HT-29 (cell line): ENCODE measurements at regions not wholly inside any gene's neighbourhood (a gene's known extent, or its start where the extent isn't known, plus 50 kb on each side); places are given as distances from the start of the nearest gene placed in this dataset.

Experiments used
- DNase-seq: peaks from one replicate; pipeline ENCODE4 v3.0.0-alpha.2; 2015; ENCODE audit warnings: low spot score

DNA sequence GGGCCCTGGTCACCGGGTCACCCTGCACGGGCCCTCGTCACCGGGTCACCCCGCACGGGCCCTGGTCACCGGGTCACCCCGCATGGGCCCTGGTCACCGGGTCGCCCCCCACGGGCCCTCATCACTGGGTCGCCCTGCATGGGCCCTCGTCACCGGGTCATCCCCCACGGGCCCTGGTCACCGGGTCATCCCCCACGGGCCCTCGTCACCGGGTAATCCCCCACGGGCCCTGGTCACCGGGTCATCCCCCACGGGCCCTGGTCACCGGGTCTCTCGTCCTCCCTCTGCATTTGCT, 77.6 kb downstream of the RIPK4 start:
- DNase-seq: no peak

DNA sequence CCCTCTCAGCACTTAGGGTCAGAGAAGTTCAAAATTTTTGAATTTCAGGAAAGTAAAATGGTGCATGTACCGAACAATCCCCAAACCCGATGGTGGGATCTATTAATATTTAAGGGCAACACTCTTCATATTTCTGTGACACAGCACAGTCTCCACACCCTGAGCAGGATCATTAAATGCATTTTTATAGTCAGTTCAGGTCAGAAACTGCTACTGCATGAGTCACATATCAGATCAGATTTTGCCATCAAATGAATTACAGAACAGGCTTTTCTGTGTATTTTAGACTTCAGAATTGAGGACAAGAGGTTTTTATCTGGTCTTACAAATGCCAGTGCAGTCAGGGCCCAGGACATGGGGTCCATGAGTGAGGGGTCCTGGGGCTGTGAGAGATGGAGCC, 79.2 kb downstream of the RIPK4 start:
- DNase-seq: no peak

DNA sequence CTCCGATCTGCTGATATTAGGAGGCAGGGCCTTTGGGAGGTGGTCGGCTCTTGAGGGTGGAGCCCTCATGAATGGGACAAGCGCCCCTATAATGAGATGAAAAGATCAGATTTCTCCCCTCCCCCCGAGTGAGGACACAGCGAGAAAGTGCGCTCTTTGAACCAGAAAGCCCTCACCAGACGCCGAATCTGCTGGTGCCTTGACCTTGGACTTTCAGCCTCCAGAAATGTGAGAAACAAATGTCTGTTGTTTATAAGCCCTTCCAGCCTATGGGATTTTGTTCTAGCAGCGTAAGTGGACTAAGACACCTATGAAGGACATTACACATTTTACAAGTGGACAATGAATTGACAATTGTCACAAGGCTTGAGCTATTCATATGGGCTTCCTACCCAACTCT, 80.2 kb downstream of the RIPK4 start:
- no peak for DNase-seq

DNA sequence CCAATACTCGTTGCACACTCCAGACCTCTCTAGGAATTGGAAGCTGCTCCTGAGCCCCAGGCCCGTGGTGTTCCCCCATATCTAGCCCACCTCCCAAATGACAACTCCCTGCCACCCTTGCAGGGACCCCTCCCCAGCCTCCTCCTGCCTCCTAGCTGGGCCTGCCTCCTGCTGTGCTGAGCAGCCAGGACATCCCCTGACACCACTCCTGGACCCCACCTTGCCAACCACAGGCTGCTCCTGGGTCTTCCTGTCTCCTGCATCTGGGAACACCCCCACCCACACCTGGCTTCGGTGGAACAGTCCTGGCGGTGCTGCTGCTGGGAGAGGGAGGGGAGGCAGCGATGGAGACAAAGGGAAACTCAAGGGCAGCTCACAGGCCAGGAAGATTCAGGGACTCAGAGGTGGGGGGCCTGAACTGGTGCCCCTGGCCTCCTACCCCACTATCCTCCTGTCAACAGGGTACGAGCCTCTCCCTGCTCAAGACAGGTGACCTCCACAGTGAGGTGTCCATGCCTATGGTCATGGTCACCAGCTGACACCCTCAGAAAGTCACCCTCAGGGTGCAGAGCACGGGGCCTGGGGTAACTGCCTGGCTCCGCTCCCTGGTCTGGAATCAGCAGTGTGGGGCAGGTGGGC, 81.2 kb downstream of the RIPK4 start:
- DNase-seq: no peak

DNA sequence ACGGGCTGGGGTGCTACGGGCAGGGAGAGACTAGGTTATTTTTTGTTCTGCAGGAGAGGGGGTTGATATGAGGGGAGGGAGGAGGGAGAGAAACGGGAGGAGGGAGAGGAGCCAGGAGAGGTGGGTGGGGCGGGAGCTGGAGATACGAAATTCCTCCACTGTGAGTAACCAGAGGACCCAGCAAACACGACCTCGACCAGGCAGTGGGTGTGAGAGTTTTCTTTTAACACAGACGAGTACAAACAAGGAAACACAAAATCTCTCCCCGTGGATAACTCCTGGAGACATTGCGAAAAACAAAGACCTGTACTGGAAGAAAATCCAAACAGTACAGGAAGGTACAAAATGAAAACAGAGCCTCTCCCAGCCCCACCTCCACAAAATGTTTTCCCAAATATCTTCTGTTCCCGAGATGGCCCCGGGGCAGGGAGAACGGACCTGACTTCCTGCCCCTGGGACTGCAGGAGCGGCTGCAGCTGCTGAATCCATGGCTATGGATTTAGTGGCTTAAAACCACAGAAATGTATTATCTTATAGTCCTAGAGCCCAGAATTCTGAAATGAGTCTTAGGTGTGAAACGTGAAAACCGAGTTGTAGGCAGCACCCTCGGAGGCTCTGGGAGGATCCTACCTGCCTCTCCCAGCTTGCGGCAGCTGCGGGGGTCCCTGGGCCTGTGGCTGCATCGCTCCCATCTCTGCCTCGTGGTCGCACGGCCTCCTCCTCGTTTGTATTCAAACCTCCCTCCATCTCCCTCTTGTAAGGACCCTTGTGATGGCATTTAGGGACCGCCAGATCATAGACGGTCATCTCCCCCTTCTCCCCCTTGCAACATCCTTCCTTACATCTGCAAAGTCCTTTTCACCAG, 82.2 kb downstream of the RIPK4 start:
- peak; percentile 52 for DNase-seq

DNA sequence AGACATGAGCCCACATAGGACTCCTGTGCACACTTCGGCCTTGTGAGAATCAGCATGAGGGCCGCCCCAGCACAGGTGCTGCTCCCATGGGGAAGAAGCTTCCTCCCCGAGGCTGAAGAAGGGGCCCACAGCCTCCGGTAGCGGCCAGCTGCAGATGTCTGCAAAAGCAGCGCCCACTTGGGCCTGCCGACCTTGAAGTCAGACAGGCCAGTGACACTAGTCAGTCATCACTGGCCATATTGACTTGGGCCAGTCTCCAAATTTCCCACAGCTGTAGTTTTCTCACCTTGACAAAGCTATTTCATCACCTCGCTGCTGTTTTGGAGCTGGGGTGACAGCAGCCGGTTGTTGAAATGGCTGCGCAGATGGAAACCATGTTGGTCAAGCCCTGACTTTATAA, 83.0 kb downstream of the RIPK4 start:
- no peak for DNase-seq

DNA sequence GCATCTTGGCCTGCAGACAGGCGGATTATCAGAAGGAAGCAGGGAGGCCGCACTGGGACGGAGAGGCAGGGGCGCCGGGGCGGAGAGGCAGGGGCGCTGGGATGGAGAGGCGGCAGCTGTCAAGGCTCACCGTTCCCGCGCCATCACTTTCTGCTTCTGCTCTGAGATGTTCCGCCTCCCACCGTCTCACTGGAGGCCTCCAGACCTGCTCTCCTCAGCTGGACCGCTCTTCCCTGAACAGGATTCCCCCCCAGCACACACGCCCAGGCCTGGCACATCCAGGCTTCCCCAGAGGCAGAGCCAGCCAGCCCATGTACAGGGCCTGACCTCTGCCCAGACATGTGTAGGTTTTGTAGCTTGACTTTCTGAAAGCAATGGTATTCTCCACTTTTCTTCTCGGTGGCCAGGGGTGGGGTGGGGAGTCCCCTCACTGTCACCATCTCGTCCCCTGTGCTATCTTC, 84.1 kb downstream of the RIPK4 start:
- DNase-seq: peak; percentile 2

DNA sequence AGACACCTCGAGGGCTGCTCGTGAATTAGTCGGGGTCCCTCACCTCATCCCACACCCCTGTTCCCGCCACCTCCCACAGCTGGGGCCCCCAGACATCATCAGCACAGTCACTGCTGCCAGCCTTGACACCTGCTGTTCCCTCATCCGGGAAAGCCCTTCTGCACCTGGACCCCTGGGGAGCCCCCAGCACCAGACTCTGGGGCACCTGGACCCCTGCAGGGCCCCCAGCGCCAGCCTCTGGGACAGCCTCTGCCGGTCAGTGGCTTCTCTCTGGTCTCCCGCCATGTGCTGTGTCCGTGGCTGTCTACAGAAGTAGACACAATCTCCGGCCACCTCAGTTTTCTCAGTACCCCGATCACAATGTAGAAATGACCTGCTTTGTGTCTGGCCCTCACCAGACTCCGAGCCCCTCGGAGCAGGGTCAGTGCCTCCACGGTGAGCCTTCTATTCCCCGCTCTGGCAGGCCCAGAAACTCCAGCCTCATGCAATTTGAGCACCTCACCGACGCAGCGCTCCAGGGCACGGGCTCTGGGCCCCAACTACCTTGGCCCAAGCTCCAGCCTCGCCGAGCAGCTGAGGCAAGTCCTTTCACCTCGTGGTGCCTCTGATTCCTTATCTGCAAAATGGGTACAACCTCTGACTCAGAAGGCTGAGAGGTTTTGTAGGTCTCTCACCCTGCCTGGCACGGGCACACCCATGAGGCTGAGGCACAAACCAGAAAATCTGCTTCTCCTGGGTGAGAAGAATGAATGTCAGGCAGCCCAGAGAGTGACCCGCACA, 84.7 kb downstream of the RIPK4 start:
- peak; percentile 1 for DNase-seq

DNA sequence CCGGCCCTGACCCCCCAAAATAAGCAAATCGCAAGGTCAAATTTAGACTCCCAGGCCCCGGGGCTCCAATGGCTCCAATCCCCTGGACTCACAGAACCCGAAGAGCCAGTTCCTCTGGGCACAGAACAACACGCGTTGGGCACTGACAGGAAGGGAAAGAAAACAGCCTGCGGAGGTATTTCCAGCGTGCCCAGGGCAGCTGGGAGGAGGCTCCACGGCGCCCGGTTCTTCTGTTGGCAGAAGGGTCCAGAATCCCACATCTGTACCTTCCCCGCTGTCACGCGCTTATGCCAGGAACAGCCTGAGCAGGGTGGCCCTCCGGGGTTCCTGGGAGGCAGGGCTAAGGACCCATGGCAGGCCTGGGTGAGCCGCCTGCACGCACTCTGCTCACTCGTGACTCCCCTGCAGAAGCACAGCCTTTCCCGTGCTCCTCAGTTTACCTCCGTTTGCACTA, 85.5 kb downstream of the RIPK4 start:
- DNase-seq: peak; percentile 58

DNA sequence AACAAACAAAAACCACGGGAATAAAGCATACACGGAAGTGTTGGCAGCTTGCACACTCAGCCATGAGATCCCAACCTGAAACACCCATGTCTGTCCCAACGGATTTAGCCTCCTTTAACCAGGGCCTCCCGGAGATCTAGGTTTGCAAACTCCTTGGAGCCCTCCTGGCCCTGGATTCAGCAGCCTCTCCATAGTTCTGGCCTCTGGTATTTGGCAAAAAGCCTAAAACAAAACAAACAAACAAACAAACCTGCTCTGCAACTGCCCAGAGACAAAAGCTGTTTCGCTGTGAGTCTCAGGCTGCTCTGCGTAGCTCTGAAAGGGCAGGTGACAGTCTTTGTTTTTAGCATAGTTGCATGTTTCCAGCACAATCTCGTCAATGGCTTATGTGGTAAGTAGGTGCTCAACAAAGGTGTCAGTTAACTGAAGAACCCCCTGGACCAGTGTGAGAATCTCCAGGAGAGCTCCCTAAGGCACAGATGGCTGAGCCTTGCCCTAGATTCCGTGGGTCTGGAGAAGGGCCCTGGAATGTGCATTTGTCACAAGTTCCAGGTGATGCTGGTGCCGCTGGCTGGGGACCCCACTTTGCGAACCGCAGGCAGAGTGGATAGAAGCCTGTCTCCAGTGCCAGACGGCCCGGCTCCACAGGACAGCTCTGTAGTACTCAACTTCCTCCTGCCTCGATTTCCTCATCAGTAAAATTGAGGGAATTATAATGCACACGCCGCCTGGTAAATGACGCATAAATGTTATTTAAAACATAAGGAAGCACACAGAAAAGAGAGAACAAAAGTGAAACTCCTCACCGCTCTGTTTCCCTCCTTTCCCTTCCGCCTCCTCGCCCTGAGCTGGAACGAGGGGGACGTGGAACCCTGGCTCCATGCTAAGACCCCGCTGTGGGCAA, 86.2 kb downstream of the RIPK4 start:
- DNase-seq: peak; percentile 68

DNA sequence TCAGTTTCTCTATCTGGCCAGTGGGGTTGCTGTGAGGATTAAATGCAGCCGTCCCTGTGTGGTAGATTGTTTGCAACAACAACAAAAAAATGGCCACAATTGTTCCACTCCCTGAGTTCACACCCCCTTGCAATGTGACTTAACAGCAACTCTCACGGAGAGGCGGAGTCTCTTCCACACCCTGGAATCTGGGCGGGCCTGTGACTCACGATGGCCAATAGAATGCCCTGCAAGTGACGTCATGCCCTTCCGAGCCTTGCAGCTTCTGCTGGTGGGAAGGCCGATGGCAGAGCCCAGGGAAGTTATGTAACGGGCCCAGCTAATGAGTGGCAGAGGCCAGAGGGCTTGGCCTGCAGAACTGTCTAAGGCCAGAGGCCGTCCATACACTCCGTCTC, 87.9 kb downstream of the RIPK4 start:
- peak; percentile 97 for DNase-seq

DNA sequence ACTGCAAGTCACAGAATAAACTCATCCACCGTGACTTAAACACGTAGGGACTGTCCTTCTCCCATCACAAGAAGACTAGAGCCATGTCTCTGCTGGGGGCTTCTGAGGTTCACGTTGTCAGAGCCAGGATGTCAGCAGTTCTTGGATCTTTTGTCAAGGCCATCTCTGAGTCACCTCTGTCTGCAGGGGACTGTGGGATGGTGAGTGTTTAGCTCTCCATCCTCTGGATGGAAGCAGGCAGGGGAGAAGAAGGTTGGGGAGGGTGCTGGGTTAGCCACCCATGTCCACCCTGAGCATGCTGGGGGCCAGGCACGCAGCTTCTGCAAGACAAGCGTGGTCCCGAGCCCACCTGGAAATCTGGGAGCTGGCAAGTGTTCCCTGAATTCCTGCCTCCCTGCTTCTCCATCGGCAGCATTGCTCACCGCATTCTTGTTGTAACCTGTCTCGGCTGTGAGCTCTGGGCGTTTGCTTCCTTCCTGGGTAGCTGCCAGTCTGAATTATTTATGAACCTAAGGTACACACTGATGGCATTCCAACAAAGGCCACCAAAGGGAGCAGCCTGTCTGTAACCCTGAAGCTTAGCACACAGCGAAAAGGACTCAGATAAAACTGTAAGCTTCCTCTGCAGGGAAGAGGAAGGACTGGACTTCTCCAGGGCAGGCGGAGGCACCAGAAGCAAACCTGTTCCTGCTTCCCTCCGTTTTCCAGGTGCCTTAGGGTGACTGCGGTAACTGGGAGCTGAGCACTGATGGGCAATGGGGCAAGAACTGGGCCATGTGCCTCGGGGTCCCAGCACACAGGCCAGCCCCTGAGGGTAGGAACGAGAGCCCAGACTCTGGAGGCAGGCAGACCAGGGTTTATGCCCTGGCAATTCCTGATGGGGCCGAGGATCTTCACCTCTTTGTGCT, 88.6 kb downstream of the RIPK4 start:
- DNase-seq: peak; percentile 92

DNA sequence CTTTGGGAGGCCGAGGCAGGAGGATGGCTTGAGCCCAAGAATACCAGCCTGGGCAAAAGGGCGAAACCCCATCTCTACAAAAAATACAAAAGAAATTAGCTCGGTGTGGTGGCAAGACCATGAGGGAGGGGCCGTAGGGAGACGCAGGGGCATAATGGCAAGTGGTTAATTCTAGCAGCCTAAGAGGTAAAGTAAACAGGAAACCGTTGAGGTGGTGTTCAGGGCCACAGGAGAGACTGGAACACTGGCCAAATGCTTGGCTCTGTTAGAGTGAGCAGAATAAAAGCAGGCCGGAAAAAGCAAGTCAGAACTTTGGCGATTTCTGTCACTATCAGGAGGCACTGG, 89.2 kb downstream of the RIPK4 start:
- no peak for DNase-seq

DNA sequence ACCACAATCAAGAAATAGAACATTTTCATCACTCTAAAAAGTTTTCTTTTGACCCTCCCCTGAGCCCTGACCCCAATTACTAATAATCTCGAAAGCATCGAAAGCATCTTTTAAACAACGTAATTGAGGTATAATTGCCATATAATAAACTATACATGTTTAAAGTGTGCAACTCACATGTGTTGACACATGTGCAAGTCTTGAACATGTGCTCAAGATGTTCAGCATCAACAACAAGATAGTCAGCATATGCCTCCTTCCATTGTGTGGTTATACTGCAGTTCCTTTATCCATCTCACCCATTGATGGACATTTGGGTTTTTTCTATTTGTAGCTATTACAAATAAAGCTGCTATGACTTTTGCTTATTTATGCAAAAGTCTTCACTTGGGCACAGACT, 90.7 kb downstream of the RIPK4 start:
- no peak for DNase-seq

DNA sequence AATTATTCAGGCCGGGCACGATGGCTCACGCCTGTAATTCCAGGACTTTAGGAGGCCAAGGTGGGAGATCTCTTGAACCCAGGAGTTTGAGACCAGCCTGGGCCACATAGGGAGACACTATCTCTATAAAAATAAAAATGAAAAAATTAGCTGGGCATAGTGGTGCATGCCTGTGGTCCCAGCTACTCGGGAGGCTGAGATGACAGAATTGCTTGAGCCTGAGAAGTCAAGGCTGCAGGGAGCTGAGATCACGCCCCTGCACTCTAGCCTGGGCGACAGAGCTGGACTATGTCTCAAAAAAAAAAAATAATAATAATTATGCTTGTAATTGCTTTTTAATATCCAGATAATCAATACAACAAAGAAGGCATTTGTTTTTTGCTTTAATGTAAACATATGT, 91.3 kb downstream of the RIPK4 start:
- DNase-seq: no peak

DNA sequence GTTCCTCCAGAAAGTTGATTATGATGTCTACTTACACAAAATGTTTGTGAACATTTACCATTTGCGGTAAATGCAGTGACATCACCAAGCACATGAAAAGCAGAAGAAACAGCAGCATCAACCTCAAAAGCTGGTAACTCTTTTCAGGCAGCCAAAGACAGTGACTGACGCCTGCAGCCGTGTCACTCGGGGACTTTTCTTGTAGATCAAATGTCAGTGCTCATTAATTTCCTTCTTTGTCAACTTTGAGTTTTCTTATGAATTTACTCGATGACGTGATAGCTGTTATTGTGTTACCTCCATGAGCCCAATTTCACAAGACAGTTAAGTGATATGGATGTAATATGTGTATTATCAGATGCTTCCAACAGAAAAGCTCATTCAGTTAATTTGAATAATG, 92.5 kb downstream of the RIPK4 start:
- DNase-seq: no peak

DNA sequence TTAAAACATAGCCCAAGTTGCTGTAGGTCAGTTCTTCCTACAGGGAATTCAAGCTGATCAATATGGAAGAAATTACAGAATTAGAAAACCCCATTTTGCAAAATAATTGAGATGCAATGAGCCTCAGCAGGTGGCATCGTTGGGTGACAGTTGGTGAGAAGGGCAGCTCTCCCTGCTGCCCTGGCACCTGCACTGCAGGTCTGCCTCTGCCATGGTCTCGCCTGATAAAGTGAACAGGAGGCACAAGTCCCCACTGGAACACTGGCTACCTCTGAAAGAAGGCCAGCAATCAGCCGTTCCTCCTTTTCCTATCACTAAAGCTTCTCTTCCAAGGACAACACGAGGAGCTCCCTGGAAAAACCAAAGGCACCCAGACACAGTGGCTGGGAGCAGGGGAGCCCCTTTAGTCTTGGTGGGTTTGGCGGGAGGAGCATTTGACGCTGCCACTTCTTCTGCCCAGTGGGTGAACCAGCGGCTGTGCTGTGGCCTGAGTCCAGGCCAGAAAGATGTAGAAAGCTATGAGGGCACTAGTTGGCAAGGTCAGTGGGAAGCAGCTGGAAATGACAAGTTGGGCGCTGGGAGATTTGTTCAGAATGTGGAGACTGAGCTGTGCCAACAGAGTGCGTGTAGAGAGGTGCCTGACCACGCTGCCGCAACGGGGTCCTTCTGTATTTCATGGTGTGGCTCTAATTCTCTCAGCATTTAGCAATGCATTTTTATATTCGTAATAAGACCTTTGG, 93.1 kb downstream of the RIPK4 start:
- DNase-seq: no peak

DNA sequence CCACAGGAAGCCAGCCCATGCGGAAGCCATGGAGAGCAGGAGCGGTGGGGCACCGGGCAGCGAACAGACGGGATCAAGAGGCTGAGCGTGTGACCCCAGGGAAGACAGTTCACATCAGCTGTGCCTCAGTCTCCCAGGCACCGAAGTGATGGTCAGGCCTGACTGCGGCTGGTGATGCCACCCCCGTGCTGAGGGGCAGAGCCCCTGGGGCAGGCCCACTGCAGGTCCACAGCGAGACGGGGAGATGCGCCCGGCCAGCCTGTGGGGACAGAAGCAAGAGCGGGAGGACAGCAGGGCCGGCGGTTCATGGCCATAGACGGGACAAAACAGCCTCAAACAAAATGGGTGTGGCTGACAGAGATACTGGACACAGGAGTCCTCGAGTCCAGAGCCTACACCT, 93.8 kb downstream of the RIPK4 start:
- no peak for DNase-seq

DNA sequence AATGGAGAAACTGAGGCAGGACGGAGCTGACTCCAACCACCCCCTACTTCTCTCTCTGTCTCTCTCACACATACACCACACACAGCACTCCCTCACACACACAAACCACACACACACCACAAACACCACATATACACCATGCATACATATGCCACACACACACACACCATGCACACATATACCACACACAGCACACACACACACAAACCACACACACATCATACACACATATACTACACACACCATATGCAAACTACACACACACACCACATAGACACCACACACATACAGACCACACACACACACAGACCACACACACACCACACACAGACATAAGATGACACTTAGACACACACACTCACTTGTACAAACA, 94.3 kb downstream of the RIPK4 start:
- no peak for DNase-seq
